Natural killer cell (primary cell): ENCODE measurements at regions not wholly inside any gene's neighbourhood (a gene's known extent, or its start where the extent isn't known, plus 50 kb on each side); places are given as distances from the start of the nearest gene placed in this dataset.

Experiments used
- ATAC-seq, 3 donors: fragments of 150-1000 bp in 2 of 3; fragments of 200-7000 bp in 1 of 3; cut with Tn5 transposase; 1 replicate in 1 of 3; 2 replicates in 2 of 3; pipeline ENCODE4 v1.10.0; 2021; ENCODE audit warnings: mild to moderate bottlenecking in 2 of 3, moderate library complexity in 2 of 3
- DNase-seq, 2 donors: peaks; one replicate each; pipeline versions ENCODE4 v3.0.0 to v3.0.0-alpha.2; 2013 to 2021; ENCODE audit warnings: mixed read lengths in 1 of 2
- H3K27ac ChIP-seq: one replicate; pipeline ENCODE4 v1.5.1; 2013; ENCODE audit warnings: mild to moderate bottlenecking, low read length
- H3K27me3 ChIP-seq: one replicate; pipeline ENCODE4 v1.6.1; 2013; ENCODE audit warnings: low read length; ENCODE audit not compliant: control insufficient read depth, insufficient read depth
- H3K36me3 ChIP-seq: one replicate; pipeline ENCODE4 v1.6.1; 2013; ENCODE audit warnings: low read length; ENCODE audit not compliant: control insufficient read depth, insufficient read depth
- H3K4me1 ChIP-seq: one replicate; pipeline ENCODE4 v1.6.1; 2013; ENCODE audit warnings: low read length; ENCODE audit not compliant: control insufficient read depth, insufficient read depth
- H3K4me3 ChIP-seq: one replicate; pipeline ENCODE4 v1.5.1; 2013; ENCODE audit warnings: low read length
- H3K9me3 ChIP-seq: one replicate; pipeline ENCODE4 v1.6.1; 2013; ENCODE audit warnings: low read length; ENCODE audit not compliant: control insufficient read depth, insufficient read depth
- H3K27ac Mint-ChIP-seq, 2 donors: one replicate each; pipeline ENCODE4 v1.8.0; 2022; ENCODE audit warnings: mild to moderate bottlenecking in 2 of 2, mixed read lengths in 2 of 2, moderate library complexity in 1 of 2
- H3K27me3 Mint-ChIP-seq, 2 donors: one replicate each; pipeline ENCODE4 v1.8.0; 2022; ENCODE audit warnings: low read depth in 2 of 2, mixed read lengths in 2 of 2
- H3K36me3 Mint-ChIP-seq: one replicate; pipeline ENCODE4 v1.8.0; 2022; ENCODE audit warnings: mixed read lengths
- H3K4me1 Mint-ChIP-seq, 2 donors: one replicate each; pipeline ENCODE4 v1.8.0; 2022; ENCODE audit warnings: mixed read lengths in 2 of 2
- H3K4me3 Mint-ChIP-seq: one replicate; pipeline ENCODE4 v1.8.0; 2022; ENCODE audit warnings: mild to moderate bottlenecking, moderate library complexity, mixed read lengths
- H3K9me3 Mint-ChIP-seq, 2 donors: one replicate each; pipeline ENCODE4 v1.8.0; 2022; ENCODE audit warnings: mixed read lengths in 2 of 2
- CTCF ChIP-seq: fragments of 200-600 bp; IDR thresholded peaks from one replicate; pipeline ENCODE4 v1.8.0; 2022; ENCODE audit warnings: antibody characterized with exemption
- WGBS: methylation state at CpG from one replicate; pipeline ENCODE4 v1.1.7; 2013; ENCODE audit warnings: missing lambda C conversion rate; ENCODE audit not compliant: insufficient coverage; 5-methylcytosine and 5-hydroxymethylcytosine counted together
- intact Hi-C: fragments of 100-400 bp; cut with micrococcal nuclease; formaldehyde crosslinking; loops from one replicate; pipeline ENCODE4 v1.14.2; 2022

GRCh38 chr5:88489364-88489763 is 220.7 kb upstream of the TMEM161B start:
- H3K4me3 ChIP-seq = no peak overlapping the region
- H3K36me3 ChIP-seq = no peaks in the 10 kb centered on the region
- no peak for DNase-seq
- Mint-ChIP-seq H3K4me3 (no peak overlapping the region), H3K27ac (no peak overlapping the region), H3K36me3 (no peaks in the 10 kb centered on the region), H3K27me3 (peaks cover 21 to 47% of the 10 kb centered on the region in 2 donors), H3K9me3 (no peaks in the 10 kb centered on the region), H3K4me1 (no peaks in the 10 kb centered on the region)
- peaks cover 4% of the 10 kb centered on the region for H3K27me3 ChIP-seq
- TF ChIP-seq CTCF = no peak
- H3K9me3 ChIP-seq = no peaks in the 10 kb centered on the region
- H3K4me1 ChIP-seq = no peaks in the 10 kb centered on the region
- no peak overlapping the region for H3K27ac ChIP-seq
- no peak for ATAC-seq
- intact Hi-C loops = no loop called here
- 82% methylated on average over 3 of the region's 6 CpGs for WGBS

DNA sequence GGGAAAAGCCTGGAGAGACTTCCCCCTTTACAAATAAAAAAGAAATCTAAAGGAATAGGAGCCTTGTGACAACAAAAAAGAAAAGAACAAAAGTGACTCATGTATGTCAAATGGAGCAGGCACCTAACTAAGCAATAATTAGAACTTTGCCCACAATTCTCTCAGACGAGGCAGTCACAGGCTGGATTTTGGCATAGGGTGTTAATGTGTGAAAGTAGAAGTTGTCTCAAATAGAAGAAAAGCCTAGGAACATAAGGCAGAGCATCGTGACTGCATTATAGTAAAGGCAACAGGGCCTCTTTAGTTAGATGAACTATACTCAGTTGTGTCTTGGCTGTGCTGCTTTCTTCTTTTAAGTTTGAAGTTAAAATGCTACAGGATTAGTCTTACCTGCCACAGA is 219.9 kb upstream of the TMEM161B start:
- intact Hi-C loops = no loop called here
- peaks cover 24 to 47% of the 10 kb centered on the region in 2 donors for H3K27me3 Mint-ChIP-seq
- Histone ChIP-seq H3K4me3 (no peak overlapping the region), H3K4me1 (no peaks in the 10 kb centered on the region), H3K27me3 (peaks cover 4% of the 10 kb centered on the region), H3K27ac (no peak overlapping the region), H3K36me3 (no peaks in the 10 kb centered on the region), H3K9me3 (no peaks in the 10 kb centered on the region)
- no peaks in the 10 kb centered on the region for H3K36me3 Mint-ChIP-seq
- H3K27ac Mint-ChIP-seq = no peak overlapping the region
- no peak for ATAC-seq
- 73% methylated on average over 2 of the region's 2 CpGs for WGBS
- H3K4me1 Mint-ChIP-seq = no peaks in the 10 kb centered on the region
- H3K4me3 Mint-ChIP-seq = no peak overlapping the region
- no peaks in the 10 kb centered on the region for H3K9me3 Mint-ChIP-seq
- no peak for TF ChIP-seq CTCF
- no peak for DNase-seq

GRCh38 chr5:88488130-88488529 is 219.5 kb upstream of the TMEM161B start:
- no peaks in the 10 kb centered on the region for H3K4me1 ChIP-seq
- H3K9me3 ChIP-seq = no peaks in the 10 kb centered on the region
- no peak for DNase-seq
- TF ChIP-seq CTCF = no peak
- peaks cover 24 to 49% of the 10 kb centered on the region in 2 donors for H3K27me3 Mint-ChIP-seq
- no peaks in the 10 kb centered on the region for H3K4me1 Mint-ChIP-seq
- intact Hi-C loops = no loop called here
- H3K27ac Mint-ChIP-seq = no peak overlapping the region
- no peak for ATAC-seq
- no peaks in the 10 kb centered on the region for H3K36me3 Mint-ChIP-seq
- no peaks in the 10 kb centered on the region for H3K9me3 Mint-ChIP-seq
- H3K4me3 ChIP-seq = no peak overlapping the region
- H3K36me3 ChIP-seq = no peaks in the 10 kb centered on the region
- H3K27me3 ChIP-seq = peaks cover 6% of the 10 kb centered on the region
- H3K27ac ChIP-seq = no peak overlapping the region
- 83% methylated on average over 1 of the region's 2 CpGs for WGBS
- no peak overlapping the region for H3K4me3 Mint-ChIP-seq

DNA sequence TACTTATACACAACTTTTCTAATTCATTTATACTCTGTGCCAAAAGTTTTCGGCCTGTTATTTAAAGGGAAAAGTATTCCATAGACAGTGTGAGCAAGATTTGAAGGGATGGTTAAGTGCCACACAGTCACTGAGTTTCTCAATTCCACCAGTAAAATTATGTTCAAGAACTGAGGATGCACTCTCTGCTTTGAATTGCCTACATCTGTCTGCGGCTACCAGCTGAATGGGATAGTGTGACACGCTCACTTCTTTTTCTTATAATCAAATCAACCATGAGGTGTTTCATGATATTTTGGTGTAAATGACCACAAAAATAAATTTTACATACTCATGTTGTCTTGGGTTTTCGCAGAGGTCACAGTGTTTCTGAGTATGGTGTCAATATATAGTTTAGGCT is 218.4 kb upstream of the TMEM161B start:
- peaks cover 23 to 54% of the 10 kb centered on the region in 2 donors for H3K27me3 Mint-ChIP-seq
- H3K27ac Mint-ChIP-seq = no peak overlapping the region
- Histone ChIP-seq H3K27ac (no peak overlapping the region), H3K36me3 (no peaks in the 10 kb centered on the region), H3K4me1 (no peaks in the 10 kb centered on the region), H3K4me3 (no peak overlapping the region), H3K27me3 (peaks cover 9% of the 10 kb centered on the region), H3K9me3 (no peaks in the 10 kb centered on the region)
- DNase-seq (no peak), ATAC-seq (no peak)
- WGBS = no CpG with 5 or more reads among the region's 4 CpGs
- intact Hi-C loops = no loop called here
- no peaks in the 10 kb centered on the region for H3K36me3 Mint-ChIP-seq
- no peak for TF ChIP-seq CTCF
- no peak overlapping the region for H3K4me3 Mint-ChIP-seq
- no peaks in the 10 kb centered on the region for H3K4me1 Mint-ChIP-seq
- no peaks in the 10 kb centered on the region for H3K9me3 Mint-ChIP-seq
